Activated CD4-positive, CD25-positive, alpha-beta regulatory T cell treated with anti-CD3 and anti-CD28 coated beads, Interleukin-2, amount 50 U/mL, for 72 hours (primary cell): ENCODE measurements at regions not wholly inside any gene's neighbourhood (a gene's known extent, or its start where the extent isn't known, plus 50 kb on each side); places are given as distances from the start of the nearest gene placed in this dataset.
"Not testable (repeated sequence)": the region's sequence is repeated elsewhere in the genome, so short reads cannot be mapped to it uniquely, and the experiment has no call there.

Experiments
- DNase-seq: peaks from one replicate; pipeline ENCODE4 v3.0.0; 2021

GRCh38 chr10:80697926-80698325, 160.2 kb downstream of the SH2D4B start:
- no peak for DNase-seq

- DNase-seq = peak; percentile 78
Measured at GRCh38 chr10:80699602-80700039, 161.9 kb downstream of the SH2D4B start.

- DNase-seq = no peak
Measured at GRCh38 chr10:80700252-80700651, 162.6 kb downstream of the SH2D4B start.

- no peak for DNase-seq
Measured at GRCh38 chr10:80700760-80701444, 163.2 kb downstream of the SH2D4B start.

GRCh38 chr10:80701706-80702105, 164.0 kb downstream of the SH2D4B start:
- no peak for DNase-seq

- no peak for DNase-seq
Measured at GRCh38 chr10:80702143-80702542, 164.4 kb downstream of the SH2D4B start.

GRCh38 chr10:80705899-80706298, 168.2 kb downstream of the SH2D4B start:
- DNase-seq = no peak

GRCh38 chr10:80708185-80708584, 170.5 kb downstream of the SH2D4B start:
- no peak for DNase-seq

- DNase-seq = no peak
Measured at GRCh38 chr10:80708808-80709207, 171.1 kb downstream of the SH2D4B start.

- no peak for DNase-seq
Measured at GRCh38 chr10:80709866-80710265, 172.2 kb downstream of the SH2D4B start.

GRCh38 chr10:80713398-80713928, 175.8 kb downstream of the SH2D4B start:
- DNase-seq = no peak

GRCh38 chr10:80714566-80714965, 176.9 kb downstream of the SH2D4B start:
- DNase-seq = no peak

- DNase-seq = no peak
Measured at GRCh38 chr10:80718024-80718423, 180.3 kb downstream of the SH2D4B start.

- no peak for DNase-seq
Measured at GRCh38 chr10:80719935-80720334, 182.2 kb downstream of the SH2D4B start.

GRCh38 chr10:80720549-80720948, 182.8 kb downstream of the SH2D4B start:
- DNase-seq = no peak

GRCh38 chr10:80728354-80728753, 190.7 kb downstream of the SH2D4B start:
- DNase-seq = not testable (repeated sequence)

GRCh38 chr10:80729896-80730295, 192.2 kb downstream of the SH2D4B start:
- no peak for DNase-seq

GRCh38 chr10:80730522-80730921, 192.8 kb downstream of the SH2D4B start:
- DNase-seq = no peak

GRCh38 chr10:80734589-80734988, 196.9 kb downstream of the SH2D4B start:
- DNase-seq = no peak

- no peak for DNase-seq
Measured at GRCh38 chr10:80737209-80737608, 199.5 kb downstream of the SH2D4B start.

- DNase-seq = no peak
Measured at GRCh38 chr10:80739328-80739727, 201.6 kb downstream of the SH2D4B start.

- DNase-seq = no peak
Measured at GRCh38 chr10:80739963-80740715, 202.4 kb downstream of the SH2D4B start.

GRCh38 chr10:80741278-80741677, 203.6 kb downstream of the SH2D4B start:
- no peak for DNase-seq

- DNase-seq = no peak
Measured at GRCh38 chr10:80750268-80750667, 212.6 kb downstream of the SH2D4B start.
